ENCODE measurements at regions not wholly inside any gene's neighbourhood (a gene's known extent, or its start where the extent isn't known, plus 50 kb on each side); places are given as distances from the start of the nearest gene placed in this dataset.

DNA sequence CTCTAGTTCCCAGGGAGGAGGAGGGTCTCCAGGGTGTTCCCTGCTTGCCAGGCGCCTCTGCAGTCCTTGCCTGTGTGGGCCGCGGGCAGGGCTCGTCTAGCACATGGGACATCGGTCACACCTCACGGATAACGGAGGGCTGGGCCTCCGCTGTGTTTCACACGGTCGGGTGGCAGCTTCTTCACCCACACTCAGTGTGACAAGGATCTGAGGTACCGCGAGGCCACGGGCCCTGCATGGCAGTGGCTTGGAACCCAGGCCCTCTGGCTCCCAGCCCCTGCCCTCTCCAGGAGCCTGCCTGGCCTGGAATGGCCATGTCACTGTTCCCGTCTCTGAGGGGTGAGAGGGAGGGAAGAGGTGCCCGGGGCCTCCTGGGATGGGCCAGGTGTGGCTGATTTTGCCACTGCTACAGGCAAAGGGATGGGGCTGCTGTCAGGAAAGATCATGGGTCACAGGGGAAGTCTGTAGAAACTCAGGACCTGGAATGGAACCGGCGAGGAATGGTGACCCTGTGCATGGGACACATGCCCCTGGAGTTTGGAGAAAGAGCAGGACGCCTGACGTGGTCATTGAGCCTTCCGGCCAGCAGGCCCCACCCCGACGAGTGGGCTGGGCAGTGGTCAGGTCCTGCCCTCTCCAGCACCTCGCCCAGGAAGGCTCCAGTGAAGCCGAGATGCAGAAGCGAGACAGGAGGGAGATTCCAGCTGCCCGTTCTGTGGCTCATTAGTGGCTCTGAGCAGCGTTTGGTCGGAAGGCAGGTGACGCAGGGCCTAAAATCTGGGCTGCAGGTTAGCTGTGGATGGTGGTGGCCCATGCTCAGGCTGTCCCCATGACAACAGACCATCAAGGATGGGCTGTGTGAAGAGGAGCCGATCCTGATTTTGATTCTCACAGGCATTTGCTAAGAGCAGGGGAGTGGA is 76.5 kb upstream of the GSE1 start:
- peaks cover 4% of the 10 kb centered on the region for H3K9me3 ChIP-seq (ENCODE audit: control insufficient read depth, low read depth, low read length)
- DNase-seq (ENCODE audit: low read depth, low spot score) (no peak), FAIRE-seq (no peak)
- no peak overlapping the region for H3K27ac ChIP-seq (ENCODE audit: control insufficient read depth, insufficient read depth, low read length)
- no peaks in the 10 kb centered on the region for H3K9me1 ChIP-seq (ENCODE audit: control insufficient read depth, extremely low read depth, insufficient read depth, low read length)
- no peaks in the 10 kb centered on the region for H3K79me2 ChIP-seq (ENCODE audit: control insufficient read depth, insufficient read depth, low read length)
- H3K36me3 ChIP-seq (ENCODE audit: control insufficient read depth in 2 of 2, extremely low read depth in 1 of 2, insufficient read depth in 2 of 2, low read length in 2 of 2): no peaks in the 10 kb centered on the region
- no peak overlapping the region for H3K9ac ChIP-seq (ENCODE audit: control insufficient read depth, extremely low read depth, insufficient read depth, low read length)
- no peaks in the 10 kb centered on the region for H4K20me1 ChIP-seq (ENCODE audit: control insufficient read depth, extremely low read depth, insufficient read depth, low read length)
- H3K4me3 ChIP-seq (ENCODE audit: control insufficient read depth in 2 of 3, extremely low read depth in 1 of 3, insufficient read depth in 2 of 3, low read depth in 1 of 3, low read length in 3 of 3): no peak overlapping the region
- no peak overlapping the region for H2AFZ ChIP-seq (ENCODE audit: control insufficient read depth, low read length)
- dilution Hi-C loops (cut with MboI; ENCODE audit: extremely low pct_ligation_motif_present, low sequenced_read_pairs): no loop called here
- no peak overlapping the region for H3K4me2 ChIP-seq (ENCODE audit: control insufficient read depth, extremely low read depth, insufficient read depth, low read depth, low read length)
- H3K4me1 ChIP-seq (ENCODE audit: control insufficient read depth, extremely low read depth, insufficient read depth, low read length): no peaks in the 10 kb centered on the region
- H3K27me3 ChIP-seq (ENCODE audit: control insufficient read depth, extremely low read depth, insufficient read depth, low read length): peaks cover 2% of the 10 kb centered on the region
- TF ChIP-seq, protein P1, sequence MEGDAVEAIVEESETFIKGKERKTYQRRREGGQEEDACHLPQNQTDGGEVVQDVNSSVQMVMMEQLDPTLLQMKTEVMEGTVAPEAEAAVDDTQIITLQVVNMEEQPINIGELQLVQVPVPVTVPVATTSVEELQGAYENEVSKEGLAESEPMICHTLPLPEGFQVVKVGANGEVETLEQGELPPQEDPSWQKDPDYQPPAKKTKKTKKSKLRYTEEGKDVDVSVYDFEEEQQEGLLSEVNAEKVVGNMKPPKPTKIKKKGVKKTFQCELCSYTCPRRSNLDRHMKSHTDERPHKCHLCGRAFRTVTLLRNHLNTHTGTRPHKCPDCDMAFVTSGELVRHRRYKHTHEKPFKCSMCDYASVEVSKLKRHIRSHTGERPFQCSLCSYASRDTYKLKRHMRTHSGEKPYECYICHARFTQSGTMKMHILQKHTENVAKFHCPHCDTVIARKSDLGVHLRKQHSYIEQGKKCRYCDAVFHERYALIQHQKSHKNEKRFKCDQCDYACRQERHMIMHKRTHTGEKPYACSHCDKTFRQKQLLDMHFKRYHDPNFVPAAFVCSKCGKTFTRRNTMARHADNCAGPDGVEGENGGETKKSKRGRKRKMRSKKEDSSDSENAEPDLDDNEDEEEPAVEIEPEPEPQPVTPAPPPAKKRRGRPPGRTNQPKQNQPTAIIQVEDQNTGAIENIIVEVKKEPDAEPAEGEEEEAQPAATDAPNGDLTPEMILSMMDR (optimal IDR thresholded peaks at IDR 0.05 in 1 of 3, IDR thresholded peaks at IDR 0.05 in 1 of 3, conservative IDR thresholded peaks at IDR 0.05 in 1 of 3; ENCODE audit: extremely low read depth in 1 of 3, insufficient read depth in 2 of 3, low read length in 3 of 3): no peak
- TF ChIP-seq EZH2 (IDR thresholded peaks at IDR 0.05; ENCODE audit: low read length): no peak

DNA sequence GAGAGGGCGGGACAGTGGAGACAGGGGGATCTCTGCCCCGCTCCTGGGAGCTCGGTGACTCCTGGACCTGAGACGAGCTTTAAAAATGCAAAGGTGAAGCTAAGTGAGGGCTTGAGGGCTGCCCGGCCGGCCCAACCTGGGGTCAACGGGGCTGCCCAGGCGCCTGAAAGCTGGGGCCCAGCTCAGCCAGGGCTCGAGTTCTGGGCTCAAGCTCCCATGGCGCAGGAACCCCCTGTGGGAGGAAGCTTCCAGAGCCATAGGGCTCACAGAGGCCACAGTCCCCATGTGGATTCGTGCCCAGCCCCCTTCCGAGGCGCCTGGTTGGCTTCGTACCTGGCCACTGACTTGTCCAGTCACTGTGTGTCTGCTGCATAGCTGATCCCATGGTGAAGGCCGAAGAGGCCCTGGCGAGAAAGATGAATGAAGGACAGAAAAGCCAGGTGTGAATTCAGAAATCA is 75.8 kb upstream of the GSE1 start:
- Histone ChIP-seq H2AFZ (ENCODE audit: control insufficient read depth, low read length) (no peak overlapping the region), H3K79me2 (ENCODE audit: control insufficient read depth, insufficient read depth, low read length) (no peaks in the 10 kb centered on the region), H3K27me3 (ENCODE audit: control insufficient read depth, extremely low read depth, insufficient read depth, low read length) (peaks cover 1% of the 10 kb centered on the region), H4K20me1 (ENCODE audit: control insufficient read depth, extremely low read depth, insufficient read depth, low read length) (no peaks in the 10 kb centered on the region), H3K9me3 (ENCODE audit: control insufficient read depth, low read depth, low read length) (peaks cover 4% of the 10 kb centered on the region), H3K36me3 (ENCODE audit: control insufficient read depth in 2 of 2, extremely low read depth in 1 of 2, insufficient read depth in 2 of 2, low read length in 2 of 2) (no peaks in the 10 kb centered on the region), H3K9ac (ENCODE audit: control insufficient read depth, extremely low read depth, insufficient read depth, low read length) (no peak overlapping the region), H3K4me2 (ENCODE audit: control insufficient read depth, extremely low read depth, insufficient read depth, low read depth, low read length) (no peak overlapping the region), H3K4me1 (ENCODE audit: control insufficient read depth, extremely low read depth, insufficient read depth, low read length) (peaks cover 4% of the 10 kb centered on the region), H3K9me1 (ENCODE audit: control insufficient read depth, extremely low read depth, insufficient read depth, low read length) (no peaks in the 10 kb centered on the region), H3K4me3 (ENCODE audit: control insufficient read depth in 2 of 3, extremely low read depth in 1 of 3, insufficient read depth in 2 of 3, low read depth in 1 of 3, low read length in 3 of 3) (no peak overlapping the region), H3K27ac (ENCODE audit: control insufficient read depth, insufficient read depth, low read length) (no peak overlapping the region)
- dilution Hi-C loops (cut with MboI; ENCODE audit: extremely low pct_ligation_motif_present, low sequenced_read_pairs): no loop called here
- no peak for TF ChIP-seq EZH2 (IDR thresholded peaks at IDR 0.05; ENCODE audit: low read length)
- TF ChIP-seq, protein P1 (optimal IDR thresholded peaks at IDR 0.05 in 1 of 3, IDR thresholded peaks at IDR 0.05 in 1 of 3, conservative IDR thresholded peaks at IDR 0.05 in 1 of 3; ENCODE audit: extremely low read depth in 1 of 3, insufficient read depth in 2 of 3, low read length in 3 of 3): no peak
- FAIRE-seq: no peak
- DNase-seq (ENCODE audit: low read depth, low spot score): no peak
